Subcutaneous abdominal adipose tissue (tissue), 5 donors: ENCODE measurements at regions not wholly inside any gene's neighbourhood (a gene's known extent, or its start where the extent isn't known, plus 50 kb on each side); places are given as distances from the start of the nearest gene placed in this dataset.

Experiments used
- H3K27ac ChIP-seq: one replicate; pipeline ENCODE4 v1.7.0; 2013; ENCODE audit warnings: low read depth, mild to moderate bottlenecking, inconsistent platforms, low read length, moderate library complexity
- H3K27me3 ChIP-seq, 5 donors: one replicate each; pipeline ENCODE4 v1.7.0; 2013; ENCODE audit warnings: low read length in 5 of 5, inconsistent platforms in 1 of 5; ENCODE audit not compliant: control insufficient read depth in 5 of 5, insufficient read depth in 4 of 5
- H3K36me3 ChIP-seq, 5 donors: one replicate each; pipeline ENCODE4 v1.7.0; 2013; ENCODE audit warnings: low read length in 5 of 5; ENCODE audit not compliant: control insufficient read depth in 5 of 5, insufficient read depth in 5 of 5
- H3K4me1 ChIP-seq, 5 donors: one replicate each; pipeline ENCODE4 v1.7.0; 2013; ENCODE audit warnings: low read length in 5 of 5, mild to moderate bottlenecking in 3 of 5, moderate library complexity in 1 of 5; ENCODE audit not compliant: control insufficient read depth in 5 of 5, insufficient read depth in 5 of 5
- H3K4me3 ChIP-seq, 5 donors: one replicate each; pipeline ENCODE4 v1.7.0; 2013; ENCODE audit warnings: low read length in 5 of 5, low read depth in 1 of 5
- H3K9ac ChIP-seq, 5 donors: one replicate each; pipeline ENCODE4 v1.7.0; 2013; ENCODE audit warnings: low read length in 5 of 5, mild to moderate bottlenecking in 4 of 5, moderate library complexity in 3 of 5
- H3K9me3 ChIP-seq, 5 donors: one replicate each; pipeline ENCODE4 v1.7.0; 2013; ENCODE audit warnings: low read length in 5 of 5; ENCODE audit not compliant: control insufficient read depth in 5 of 5
- donor health status: healthy.
- donor health status: healthy.
- donor health status: healthy.
- donor health status: healthy.
- donor health status: healthy.

GRCh38 chr20:63106108-63106764, 99.5 kb upstream of the BHLHE23 start:
- Histone ChIP-seq H3K36me3 (no peaks in the 10 kb centered on the region), H3K4me3 (no peak overlapping the region), H3K9ac (no peak overlapping the region), H3K4me1 (peaks cover 0 to 25% (median 21%) of the 10 kb centered on the region in 5 donors), H3K9me3 (peaks cover 0 to 26% (median 11%) of the 10 kb centered on the region in 5 donors), H3K27me3 (peaks cover 0 to 11% (median 4%) of the 10 kb centered on the region in 5 donors), H3K27ac (no peak overlapping the region)

- peaks cover 0 to 19% (median 11%) of the 10 kb centered on the region in 5 donors for H3K9me3 ChIP-seq
- H3K36me3 ChIP-seq, result no peaks in the 10 kb centered on the region
- H3K9ac ChIP-seq, result no peak overlapping the region
- H3K4me3 ChIP-seq, result no peak overlapping the region
- peaks cover 5 to 16% (median 9%) of the 10 kb centered on the region in 5 donors for H3K27me3 ChIP-seq
- H3K4me1 ChIP-seq, result peaks cover 0 to 25% (median 21%) of the 10 kb centered on the region in 5 donors
- no peak overlapping the region for H3K27ac ChIP-seq
These were observed 98.7 kb upstream of the BHLHE23 start for GRCh38 chr20:63105211-63106107.

- Histone ChIP-seq H3K9ac (no peak overlapping the region), H3K36me3 (no peaks in the 10 kb centered on the region), H3K4me3 (no peak overlapping the region), H3K27me3 (peaks cover 10 to 22% (median 11%) of the 10 kb centered on the region in 5 donors), H3K4me1 (peaks cover 0 to 25% (median 21%) of the 10 kb centered on the region in 5 donors), H3K9me3 (peaks cover 0 to 19% (median 11%) of the 10 kb centered on the region in 5 donors), H3K27ac (no peak overlapping the region)
These were observed 97.8 kb upstream of the BHLHE23 start for GRCh38 chr20:63104312-63105181.

GRCh38 chr20:63103402-63104311, 96.9 kb upstream of the BHLHE23 start:
- Histone ChIP-seq H3K36me3 (no peaks in the 10 kb centered on the region), H3K27me3 (peaks cover 10 to 29% (median 18%) of the 10 kb centered on the region in 5 donors), H3K9me3 (peaks cover 0 to 19% (median 11%) of the 10 kb centered on the region in 5 donors), H3K4me1 (peaks cover 0 to 25% (median 21%) of the 10 kb centered on the region in 5 donors), H3K27ac (no peak overlapping the region), H3K4me3 (no peak overlapping the region), H3K9ac (no peak overlapping the region)

GRCh38 chr20:63102721-63103375, 96.1 kb upstream of the BHLHE23 start:
- Histone ChIP-seq H3K27me3 (peaks cover 10 to 32% (median 21%) of the 10 kb centered on the region in 5 donors), H3K4me3 (peak overlapping the region in 4 of 5 donors; percentile 17 to 82 (median 76)), H3K36me3 (no peaks in the 10 kb centered on the region), H3K27ac (no peak overlapping the region), H3K9me3 (peaks cover 0 to 12% (median 5%) of the 10 kb centered on the region in 5 donors), H3K9ac (peak overlapping the region in 1 of 5 donors; percentile 39), H3K4me1 (peaks cover 0 to 25% (median 21%) of the 10 kb centered on the region in 5 donors)

- H3K4me1 ChIP-seq, result peaks cover 0 to 25% (median 21%) of the 10 kb centered on the region in 5 donors
- peaks cover 0 to 4% (median 3%) of the 10 kb centered on the region in 5 donors for H3K9me3 ChIP-seq
- peak overlapping the region in 4 of 5 donors; percentile 6 to 71 (median 52) for H3K9ac ChIP-seq
- peak overlapping the region; percentile 74 to 82 (median 79) for H3K4me3 ChIP-seq
- peaks cover 10 to 40% (median 23%) of the 10 kb centered on the region in 5 donors for H3K27me3 ChIP-seq
- H3K36me3 ChIP-seq, result no peaks in the 10 kb centered on the region
- H3K27ac ChIP-seq, result no peak overlapping the region
These were observed 95.3 kb upstream of the BHLHE23 start for GRCh38 chr20:63101781-63102720.

DNA sequence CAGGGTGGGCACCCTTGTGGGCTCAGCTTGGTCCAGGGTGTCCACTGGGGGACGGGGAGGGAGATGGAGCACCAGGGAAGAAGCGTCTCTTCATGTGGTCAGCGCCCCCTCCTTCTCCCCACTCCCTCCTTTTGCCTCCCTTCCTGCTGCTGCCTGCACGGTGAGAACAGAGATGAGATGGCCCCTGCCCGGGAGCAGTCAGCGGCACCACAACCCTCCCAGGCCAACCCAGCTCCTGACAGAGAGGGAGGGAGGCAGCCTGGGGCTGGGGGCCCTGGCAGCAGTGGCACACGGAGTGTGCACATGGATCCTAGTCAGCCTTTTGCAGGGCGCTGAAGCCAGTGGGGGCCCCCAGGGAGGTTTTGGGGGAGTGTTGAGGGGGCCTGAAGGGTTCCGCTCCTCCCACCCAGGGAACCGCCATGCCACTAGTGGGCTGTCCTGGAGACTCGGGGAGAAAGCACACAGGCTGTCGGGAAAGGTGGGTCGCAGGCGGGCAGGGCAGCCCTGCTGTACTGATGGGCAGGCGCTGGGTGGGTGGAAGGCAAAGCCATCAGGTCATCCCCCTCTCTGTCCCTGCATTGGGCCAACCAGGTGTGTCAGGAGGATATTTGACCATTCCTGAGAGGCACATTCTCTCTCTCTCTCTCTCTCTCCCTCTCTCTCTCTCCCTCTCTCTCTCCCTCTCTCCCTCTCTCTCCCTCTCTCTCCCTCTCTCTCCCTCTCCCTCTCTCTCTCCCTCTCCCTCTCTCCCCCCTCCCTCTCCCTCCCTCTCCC, 94.3 kb upstream of the BHLHE23 start:
- H3K27ac ChIP-seq, result no peak overlapping the region
- no peaks in the 10 kb centered on the region for H3K36me3 ChIP-seq
- no peaks in the 10 kb centered on the region for H3K9me3 ChIP-seq
- no peak overlapping the region for H3K9ac ChIP-seq
- H3K4me3 ChIP-seq, result peak overlapping the region in 1 of 5 donors; percentile 82
- H3K4me1 ChIP-seq, result peaks cover 0 to 22% (median 20%) of the 10 kb centered on the region in 5 donors
- H3K27me3 ChIP-seq, result peaks cover 19 to 49% (median 33%) of the 10 kb centered on the region in 5 donors
